ENCODE measurements at regions not wholly inside any gene's neighbourhood (a gene's known extent, or its start where the extent isn't known, plus 50 kb on each side); places are given as distances from the start of the nearest gene placed in this dataset.

- no peak for TF ChIP-seq CTCF (IDR thresholded peaks at IDR 0.05)
- TF ChIP-seq POLR2A (IDR thresholded peaks at IDR 0.05) = no peak
These were observed 144.1 kb downstream of the PRR20E start for GRCh38 chr13:57311009-57311586.

All from adrenal gland (tissue), 5 donors.